ENCODE measurements at regions not wholly inside any gene's neighbourhood (a gene's known extent, or its start where the extent isn't known, plus 50 kb on each side); places are given as distances from the start of the nearest gene placed in this dataset.

GRCh38 chr17:71757156-71757555 lies 363.7 kb upstream of the SOX9 start:
- Histone ChIP-seq H3K4me1 (no peaks in the 10 kb centered on the region), H3K9me3 (no peaks in the 10 kb centered on the region), H3K36me3 (no peaks in the 10 kb centered on the region), H3K4me3 (no peak overlapping the region), H3K27ac (replicated peaks in 1 of 4) (no peak overlapping the region), H3K27me3 (no peaks in the 10 kb centered on the region)
- 30% methylated on average over 5 of the region's 5 CpGs for WGBS
- intact Hi-C loops (cut with DNase I), result no loop called here
- no peak for DNase-seq (ENCODE audit: extremely low spot score)
- TF ChIP-seq POLR2AphosphoS5 (IDR thresholded peaks at IDR 0.05) (no peak), CTCF (IDR thresholded peaks at IDR 0.05) (no peak), POLR2A (IDR thresholded peaks at IDR 0.05; ENCODE audit: low read depth) (no peak), EP300 (IDR thresholded peaks at IDR 0.05) (no peak)

- 100% methylated on average over 1 of the region's 1 CpG for WGBS
- no peak overlapping the region for H3K27ac ChIP-seq (replicated peaks in 1 of 4)
- no peak for TF ChIP-seq POLR2A (IDR thresholded peaks at IDR 0.05; ENCODE audit: low read depth)
- TF ChIP-seq EP300 (IDR thresholded peaks at IDR 0.05), result no peak
- no peak for TF ChIP-seq POLR2AphosphoS5 (IDR thresholded peaks at IDR 0.05)
- no peak for TF ChIP-seq CTCF (IDR thresholded peaks at IDR 0.05)
- no peaks in the 10 kb centered on the region for H3K9me3 ChIP-seq
- intact Hi-C loops (cut with DNase I), result no loop called here
- no peaks in the 10 kb centered on the region for H3K27me3 ChIP-seq
- H3K4me1 ChIP-seq, result no peaks in the 10 kb centered on the region
- DNase-seq (ENCODE audit: extremely low spot score), result no peak
- no peak overlapping the region for H3K4me3 ChIP-seq
- no peaks in the 10 kb centered on the region for H3K36me3 ChIP-seq
Measured at GRCh38 chr17:71757956-71758355, 362.9 kb upstream of the SOX9 start.

- intact Hi-C loops (cut with DNase I), result no loop called here
- no peak for TF ChIP-seq EP300 (IDR thresholded peaks at IDR 0.05)
- TF ChIP-seq CTCF (IDR thresholded peaks at IDR 0.05), result no peak
- TF ChIP-seq POLR2A (IDR thresholded peaks at IDR 0.05; ENCODE audit: low read depth), result no peak
- TF ChIP-seq POLR2AphosphoS5 (IDR thresholded peaks at IDR 0.05), result no peak
- H3K9me3 ChIP-seq, result no peaks in the 10 kb centered on the region
- no peaks in the 10 kb centered on the region for H3K27me3 ChIP-seq
- WGBS, result 71% methylated on average over 8 of the region's 8 CpGs
- DNase-seq (ENCODE audit: extremely low spot score), result no peak
- no peak overlapping the region for H3K27ac ChIP-seq (replicated peaks in 1 of 4)
- H3K4me1 ChIP-seq, result no peaks in the 10 kb centered on the region
- H3K4me3 ChIP-seq, result no peak overlapping the region
- H3K36me3 ChIP-seq, result no peaks in the 10 kb centered on the region
Measured at GRCh38 chr17:71759422-71760060, 361.3 kb upstream of the SOX9 start.

GRCh38 chr17:71760062-71760720 lies 360.6 kb upstream of the SOX9 start:
- WGBS, result 75% methylated on average over 6 of the region's 6 CpGs
- intact Hi-C loops (cut with DNase I), result no loop called here
- Histone ChIP-seq H3K36me3 (no peaks in the 10 kb centered on the region), H3K27me3 (no peaks in the 10 kb centered on the region), H3K4me3 (no peak overlapping the region), H3K4me1 (no peaks in the 10 kb centered on the region), H3K9me3 (no peaks in the 10 kb centered on the region), H3K27ac (replicated peaks in 1 of 4) (no peak overlapping the region)
- no peak for DNase-seq (ENCODE audit: extremely low spot score)
- TF ChIP-seq POLR2A (IDR thresholded peaks at IDR 0.05; ENCODE audit: low read depth) (no peak), EP300 (IDR thresholded peaks at IDR 0.05) (no peak), CTCF (IDR thresholded peaks at IDR 0.05) (no peak), POLR2AphosphoS5 (IDR thresholded peaks at IDR 0.05) (no peak)
